ENCODE measurements at regions not wholly inside any gene's neighbourhood (a gene's known extent, or its start where the extent isn't known, plus 50 kb on each side); places are given as distances from the start of the nearest gene placed in this dataset.
A peak's percentile ranks its signal among the peaks of the same experiment; 100 is the strongest.

DNA sequence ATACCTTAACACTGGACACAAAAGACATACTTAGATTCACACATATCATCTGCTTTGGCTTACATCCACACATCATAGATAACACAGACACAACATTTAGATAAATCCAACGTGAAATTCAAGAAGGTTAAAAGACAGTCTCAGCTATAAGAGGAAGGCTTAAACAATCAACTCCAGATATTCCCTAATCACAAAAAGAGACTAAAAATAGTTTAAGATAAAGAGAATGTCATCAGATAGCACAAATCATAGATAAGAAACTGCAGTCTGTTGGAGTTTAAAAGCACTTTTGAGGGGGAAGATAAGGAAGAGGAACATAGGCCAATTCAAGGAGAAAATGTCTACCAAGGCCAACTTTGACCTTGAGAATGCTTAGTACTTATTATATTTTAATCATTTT, 504.8 kb downstream of the JRKL start:
- Histone ChIP-seq H3K79me2 (ENCODE audit: insufficient read depth, low read length) (no peaks in the 10 kb centered on the region), H2BK15ac (ENCODE audit: low read depth, low read length) (no peak overlapping the region), H3K18ac (ENCODE audit: insufficient read length, low read depth, low read length) (no peak overlapping the region), H4K20me1 (ENCODE audit: control insufficient read depth, insufficient read depth, insufficient read length) (no peaks in the 10 kb centered on the region), H3K4ac (ENCODE audit: low read depth, low read length) (no peak overlapping the region), H3K4me1 (ENCODE audit: insufficient read depth, low read length) (no peaks in the 10 kb centered on the region), H2AFZ (ENCODE audit: low read length) (no peak overlapping the region), H3K56ac (ENCODE audit: insufficient read length, low read depth, low read length) (no peak overlapping the region), H2BK120ac (ENCODE audit: low read depth, low read length, poor library complexity, severe bottlenecking) (no peak overlapping the region), H3K27ac (ENCODE audit: insufficient read length, low read depth, low read length) (no peak overlapping the region), H2AK5ac (ENCODE audit: insufficient read length, low read length) (no peak overlapping the region), H2BK20ac (ENCODE audit: low read depth, low read length, poor library complexity, severe bottlenecking) (no peak overlapping the region), H4K5ac (ENCODE audit: insufficient read length, low read depth, low read length) (no peak overlapping the region), H3K14ac (ENCODE audit: insufficient read depth, low read length) (no peak overlapping the region), H3T11ph (ENCODE audit: low read length) (no peak overlapping the region), H3K9ac (ENCODE audit: extremely low read depth, insufficient read length, low read length) (no peak overlapping the region), H2BK12ac (ENCODE audit: insufficient read length, low read depth, low read length) (no peak overlapping the region), H3K27me3 (ENCODE audit: insufficient read depth, low read length) (no peaks in the 10 kb centered on the region), H3K9me3 (ENCODE audit: control insufficient read depth, low read depth, low read length) (no peaks in the 10 kb centered on the region), H3K79me1 (ENCODE audit: insufficient read depth, low read depth, low read length, poor library complexity, severe bottlenecking) (no peaks in the 10 kb centered on the region), H3K4me2 (ENCODE audit: insufficient read depth, insufficient read length, low read length) (no peak overlapping the region), H4K91ac (ENCODE audit: insufficient read length, low read depth, low read length) (no peak overlapping the region), H3K23me2 (ENCODE audit: insufficient read length, low read depth, low read length, poor library complexity, severe bottlenecking) (no peaks in the 10 kb centered on the region), H2BK5ac (ENCODE audit: insufficient read length, low read length) (no peak overlapping the region), H3K23ac (ENCODE audit: insufficient read length, low read depth, low read length) (no peak overlapping the region), H4K8ac (replicated peaks; ENCODE audit: insufficient read length, low read depth, low read length) (no peak overlapping the region)
- no peak overlapping the region for H3K4me3 Mint-ChIP-seq
- no CpG with 5 or more reads among the region's 1 CpG for WGBS (ENCODE audit: extremely low coverage, insufficient read length, low lambda C conversion rate)
- H3K27ac Mint-ChIP-seq: peak overlapping the region; percentile 37 to 75 (median 58); a peak in 5 of 7 replicates
- 0 out of 7 replicates have a peak, but pooled peaks cover 0 to 2% (median 0%) of the 10 kb centered on the region in 3 experiments for H3K36me3 Mint-ChIP-seq (ENCODE audit: insufficient read depth in 1 of 3, low read depth in 3 of 3)
- peaks cover 9% of the 10 kb centered on the region in 2 experiments for H3K4me1 Mint-ChIP-seq
- no peaks in the 10 kb centered on the region for H3K27me3 Mint-ChIP-seq (ENCODE audit: low read depth)
- no peaks in the 10 kb centered on the region for H3K9me3 Mint-ChIP-seq
- DNase-seq: no peak
- TF ChIP-seq, protein P1, sequence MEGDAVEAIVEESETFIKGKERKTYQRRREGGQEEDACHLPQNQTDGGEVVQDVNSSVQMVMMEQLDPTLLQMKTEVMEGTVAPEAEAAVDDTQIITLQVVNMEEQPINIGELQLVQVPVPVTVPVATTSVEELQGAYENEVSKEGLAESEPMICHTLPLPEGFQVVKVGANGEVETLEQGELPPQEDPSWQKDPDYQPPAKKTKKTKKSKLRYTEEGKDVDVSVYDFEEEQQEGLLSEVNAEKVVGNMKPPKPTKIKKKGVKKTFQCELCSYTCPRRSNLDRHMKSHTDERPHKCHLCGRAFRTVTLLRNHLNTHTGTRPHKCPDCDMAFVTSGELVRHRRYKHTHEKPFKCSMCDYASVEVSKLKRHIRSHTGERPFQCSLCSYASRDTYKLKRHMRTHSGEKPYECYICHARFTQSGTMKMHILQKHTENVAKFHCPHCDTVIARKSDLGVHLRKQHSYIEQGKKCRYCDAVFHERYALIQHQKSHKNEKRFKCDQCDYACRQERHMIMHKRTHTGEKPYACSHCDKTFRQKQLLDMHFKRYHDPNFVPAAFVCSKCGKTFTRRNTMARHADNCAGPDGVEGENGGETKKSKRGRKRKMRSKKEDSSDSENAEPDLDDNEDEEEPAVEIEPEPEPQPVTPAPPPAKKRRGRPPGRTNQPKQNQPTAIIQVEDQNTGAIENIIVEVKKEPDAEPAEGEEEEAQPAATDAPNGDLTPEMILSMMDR (conservative IDR thresholded peaks at IDR 0.05): no peak
